Panc1 (cell line): ENCODE measurements at regions not wholly inside any gene's neighbourhood (a gene's known extent, or its start where the extent isn't known, plus 50 kb on each side); places are given as distances from the start of the nearest gene placed in this dataset.

ENCODE experiments used
- ATAC-seq: fragments of 200-7000 bp; cut with Tn5 transposase; 2 replicates; pipeline ENCODE4 v1.9.1; 2020; ENCODE audit warnings: mild to moderate bottlenecking, moderate library complexity
- BruUV-seq: library from RNA; stranded (reverse); fragments of 400-500 nt; replicated peaks from 2 replicates; lab custom pipeline; 2021; lab: Mats Ljungman, UMichigan
- CTCF ChIA-PET: fragments of 300-600 bp; sonication (Branson Sonifier 250); formaldehyde crosslinking; loops from one replicate; lab custom pipeline; 2022; ENCODE audit warnings: antibody characterized with exemption; lab: Charles Lee
- POLR2A ChIA-PET: fragments of 300-600 bp; sonication (Branson Sonifier 250); formaldehyde crosslinking; loops from one replicate; lab custom pipeline; 2022; ENCODE audit warnings: antibody characterized with exemption; lab: Charles Lee
- DNase-seq: peaks from one replicate; pipeline ENCODE4 v3.0.0-alpha.2; 2010; ENCODE audit warnings: low read depth, low spot score
- H3K27ac ChIP-seq: 2 replicates; pipeline ENCODE4 v1.5.1; 2011; ENCODE audit warnings: mild to moderate bottlenecking, low read length, inconsistent platforms
- H3K27me3 ChIP-seq: fragments of 200-500 bp; sonication (Bioruptor generic); 2 replicates; pipeline ENCODE4 v1.6.0; 2014; ENCODE audit warnings: low read length, inconsistent platforms; ENCODE audit not compliant: control insufficient read depth, insufficient read depth
- H3K36me3 ChIP-seq: fragments of 200-500 bp; sonication (Bioruptor generic); 2 replicates; pipeline ENCODE4 v1.5.1; 2014; ENCODE audit warnings: inconsistent platforms, mild to moderate bottlenecking, low read length, moderate library complexity; ENCODE audit not compliant: control insufficient read depth, insufficient read depth
- H3K4me1 ChIP-seq: 2 replicates; pipeline ENCODE4 v1.5.1; 2011; ENCODE audit warnings: inconsistent platforms, mild to moderate bottlenecking, low read length, moderate library complexity; ENCODE audit not compliant: control insufficient read depth, insufficient read depth
- H3K4me3 ChIP-seq, 2 experiments: 2 replicates each; pipeline ENCODE4 v1.5.1; 2011 to 2012; ENCODE audit warnings: low read depth in 2 of 2, low read length in 2 of 2, mild to moderate bottlenecking in 2 of 2, inconsistent platforms in 1 of 2, moderate library complexity in 1 of 2
- H3K9me3 ChIP-seq: fragments of 200-500 bp; sonication (Bioruptor generic); 2 replicates; pipeline ENCODE4 v1.5.1; 2014; ENCODE audit warnings: low read depth, mild to moderate bottlenecking, inconsistent platforms, low read length, moderate library complexity; ENCODE audit not compliant: control insufficient read depth, insufficient read depth
- CTCF ChIP-seq: fragments of 450-650 bp; IDR thresholded peaks from 2 replicates; pipeline ENCODE4 v1.5.1; 2017; ENCODE audit warnings: mild to moderate bottlenecking
- POLR2AphosphoS5 ChIP-seq: IDR thresholded peaks from 2 replicates; pipeline ENCODE4 v1.6.1; 2012; ENCODE audit warnings: mild to moderate bottlenecking, low read depth, low read length, moderate library complexity
- REST ChIP-seq, 2 experiments: IDR thresholded peaks; 2 replicates each; pipeline ENCODE4 v1.6.1; 2011 to 2012; ENCODE audit warnings: low read depth in 2 of 2, control low read depth in 1 of 2, low read length in 1 of 2, mild to moderate bottlenecking in 1 of 2, moderate library complexity in 1 of 2; ENCODE audit not compliant: insufficient read depth in 1 of 2
- SIN3A ChIP-seq: IDR thresholded peaks from 2 replicates; pipeline ENCODE4 v1.6.1; 2012; ENCODE audit warnings: low read depth, mild to moderate bottlenecking, low read length, moderate library complexity, borderline replicate concordance; ENCODE audit not compliant: insufficient read depth
- TCF7L2 ChIP-seq: IDR thresholded peaks from 2 replicates; pipeline ENCODE4 v1.6.1; 2011; ENCODE audit warnings: mild to moderate bottlenecking, low read depth, low read length, inconsistent platforms
- in situ Hi-C: cut with HindIII; loops from 2 replicates; pipeline ENCODE4 v1.10.0; 2016; ENCODE audit warnings: low sequenced_read_pairs, low pct_unique_long_range_greater_than_20kb
- intact Hi-C: fragments of 100-400 bp; cut with micrococcal nuclease; formaldehyde crosslinking; loops from one replicate; pipeline ENCODE4 v1.10.0; 2022; ENCODE audit not compliant: unreplicated experiment

DNA sequence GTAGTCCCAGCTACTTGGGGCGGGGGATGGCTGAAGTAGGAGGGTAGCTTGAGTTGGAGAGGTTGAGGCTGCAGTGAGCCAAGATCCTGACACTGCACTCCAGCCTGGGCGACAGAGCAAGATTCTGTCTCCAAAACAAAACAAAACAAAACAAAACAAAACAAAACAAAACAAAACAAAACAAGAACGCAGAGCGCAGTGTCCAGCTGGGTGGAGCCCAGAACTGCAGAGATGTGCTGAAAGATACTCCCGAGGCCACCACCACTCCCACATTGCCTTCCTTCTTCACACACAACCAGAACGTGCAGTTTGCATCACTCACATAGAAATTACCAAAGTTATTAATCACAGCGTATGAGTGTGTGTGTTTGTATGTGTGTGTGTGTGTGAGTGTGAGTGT lies 222.9 kb upstream of the ASIC2 start:
- DNase-seq (no peak), ATAC-seq (no peak)
- intact Hi-C loops (no loop called here), in situ Hi-C loops (no loop called here)
- TF ChIP-seq REST (IDR thresholded peaks at IDR 0.05; ENCODE audit: insufficient read depth in 1 of 2, low read depth in 2 of 2, low read length in 1 of 2) (no peak), CTCF (no peak), SIN3A (no peak), POLR2AphosphoS5 (no peak), TCF7L2 (no peak)
- H3K4me3 ChIP-seq, result no peak overlapping the region
- H3K27ac ChIP-seq, result no peak overlapping the region
- POLR2A ChIA-PET, result no interaction called here
- H3K9me3 ChIP-seq, result no peaks in the 10 kb centered on the region
- no TSS peak for BruUV-seq
- H3K27me3 ChIP-seq, result no peaks in the 10 kb centered on the region
- no peaks in the 10 kb centered on the region for H3K4me1 ChIP-seq
- H3K36me3 ChIP-seq, result no peaks in the 10 kb centered on the region
- CTCF ChIA-PET, result no interaction called here

- ATAC-seq, result no peak
- Histone ChIP-seq H3K4me3 (no peak overlapping the region), H3K4me1 (no peaks in the 10 kb centered on the region), H3K27ac (no peak overlapping the region), H3K36me3 (no peaks in the 10 kb centered on the region), H3K27me3 (no peaks in the 10 kb centered on the region), H3K9me3 (no peaks in the 10 kb centered on the region)
- in situ Hi-C loops, result no loop called here
- intact Hi-C loops, result no loop called here
- ChIA-PET CTCF (no interaction called here), POLR2A (no interaction called here)
- no peak for DNase-seq
- TF ChIP-seq POLR2AphosphoS5 (no peak), REST (IDR thresholded peaks at IDR 0.05; ENCODE audit: insufficient read depth in 1 of 2, low read depth in 2 of 2, low read length in 1 of 2) (no peak), TCF7L2 (no peak), CTCF (no peak), SIN3A (no peak)
- no TSS peak for BruUV-seq
Observed at GRCh38 chr17:33516645-33517044, 223.6 kb upstream of the ASIC2 start.
